GM12878 (cell line): ENCODE measurements at regions not wholly inside any gene's neighbourhood (a gene's known extent, or its start where the extent isn't known, plus 50 kb on each side); places are given as distances from the start of the nearest gene placed in this dataset.

Source experiments
- ATAC-seq: fragments of 200-7000 bp; cut with Tn5 transposase; 3 replicates; pipeline ENCODE4 v1.9.1; 2020; ENCODE audit warnings: mild to moderate bottlenecking, moderate library complexity
- BruUV-seq: library from RNA; stranded (reverse); fragments of 400-500 nt; replicated peaks from 2 replicates; lab custom pipeline; 2021; lab: Mats Ljungman, UMichigan
- CTCF ChIA-PET: fragments of 300-600 bp; sonication (Branson Sonifier 250); formaldehyde crosslinking; extraction: SDS; loops from one replicate; lab custom pipeline; 2021; ENCODE audit warnings: inconsistent platforms; lab: Yijun Ruan, JAX
- POLR2A ChIA-PET: fragments of 350-600 bp; formaldehyde crosslinking; extraction: SDS; loops from one replicate; lab custom pipeline; 2021; ENCODE audit warnings: inconsistent platforms; lab: Charles Lee
- RAD21 ChIA-PET: fragments of 300-600 bp; sonication (Branson Sonifier 250); formaldehyde crosslinking; loops from one replicate; lab custom pipeline; 2023; ENCODE audit warnings: antibody characterized with exemption; ENCODE audit not compliant: unreplicated experiment; lab: Charles Lee
- SMC1A ChIA-PET: fragments of 300-600 bp; sonication (Branson Sonifier 250); formaldehyde crosslinking; loops from one replicate; lab custom pipeline; 2023; ENCODE audit not compliant: unreplicated experiment, uncharacterized antibody; lab: Charles Lee
- DNase-seq: peaks from one replicate; pipeline ENCODE4 v3.0.0-alpha.2; 2011; ENCODE audit warnings: low read depth, low spot score
- FAIRE-seq: peaks from 3 replicates; lab custom pipeline; 2011; peaks lifted over from hg19 to GRCh38; lab: Jason Lieb, UNC
- H2AFZ ChIP-seq: 2 replicates; pipeline ENCODE4 v1.6.0; 2011; ENCODE audit warnings: low read depth, low read length, control low read depth; ENCODE audit not compliant: control insufficient read depth
- H3K27ac ChIP-seq: 2 replicates; pipeline ENCODE4 v1.5.1; 2011; ENCODE audit warnings: control low read depth; ENCODE audit not compliant: control insufficient read depth, insufficient read depth
- H3K27me3 ChIP-seq, 2 experiments: replicated peaks in 1 of 2; 2 replicates each; pipeline versions ENCODE4 v1.6.0 to v1.6.1; 2011; ENCODE audit warnings: low read length in 1 of 2; ENCODE audit not compliant: control insufficient read depth in 2 of 2, insufficient read depth in 2 of 2
- H3K36me3 ChIP-seq, 2 experiments: 2 replicates each; pipeline ENCODE4 v1.5.1; 2011; ENCODE audit warnings: low read length in 1 of 2; ENCODE audit not compliant: control insufficient read depth in 2 of 2, insufficient read depth in 2 of 2
- H3K4me1 ChIP-seq: 2 replicates; pipeline ENCODE4 v1.6.1; 2011; ENCODE audit warnings: mild to moderate bottlenecking, low read length, moderate library complexity, mixed read lengths; ENCODE audit not compliant: control insufficient read depth, insufficient read depth
- H3K4me2 ChIP-seq: 2 replicates; pipeline ENCODE4 v1.6.0; 2011; ENCODE audit warnings: control low read depth; ENCODE audit not compliant: control insufficient read depth, insufficient read depth
- H3K4me3 ChIP-seq: fragments of 200-600 bp; sonication (generic); 2 replicates; pipeline ENCODE4 v1.5.1; 2016
- H3K79me2 ChIP-seq: 2 replicates; pipeline ENCODE4 v1.6.0; 2011; ENCODE audit warnings: low read length; ENCODE audit not compliant: control insufficient read depth, insufficient read depth
- H3K9ac ChIP-seq: 2 replicates; pipeline ENCODE4 v1.8.0; 2011; ENCODE audit warnings: low read length, control low read depth, mixed read lengths; ENCODE audit not compliant: control insufficient read depth, insufficient read depth
- H3K9me3 ChIP-seq: replicated peaks from 3 replicates; pipeline ENCODE4 v1.5.1; 2011; ENCODE audit warnings: mild to moderate bottlenecking, low read length; ENCODE audit not compliant: control insufficient read depth, insufficient read depth
- H4K20me1 ChIP-seq: 2 replicates; pipeline ENCODE4 v1.6.0; 2011; ENCODE audit not compliant: control insufficient read depth, insufficient read depth
- BACH1 ChIP-seq: fragments of 450-650 bp; IDR thresholded peaks from 2 replicates; pipeline ENCODE4 v1.6.1; 2017; ENCODE audit warnings: mild to moderate bottlenecking, borderline replicate concordance
- BHLHE40 ChIP-seq, 2 experiments: fragments of 450-650 bp in 1 of 2; IDR thresholded peaks; 2 replicates each; pipeline ENCODE4 v1.6.1; 2011 to 2017; ENCODE audit warnings: low read depth in 2 of 2, borderline replicate concordance in 1 of 2, improper control_type of control experiment in 1 of 2, low read length in 1 of 2, mild to moderate bottlenecking in 1 of 2
- CHD4 ChIP-seq: fragments of 200-600 bp; sonication (generic); IDR thresholded peaks from 2 replicates; pipeline ENCODE4 v1.6.1; 2016; ENCODE audit warnings: mild to moderate bottlenecking
- EED ChIP-seq: sonication (generic); IDR thresholded peaks from 2 replicates; pipeline ENCODE4 v1.6.1; 2016; ENCODE audit warnings: antibody characterized with exemption, low read depth
- EP300 ChIP-seq, 2 experiments: fragments of 150-350 bp in 1 of 2; IDR thresholded peaks; 2 replicates each; pipeline ENCODE4 v1.6.1; 2011 to 2012; ENCODE audit warnings: low read depth in 2 of 2, low read length in 2 of 2, borderline replicate concordance in 1 of 2, improper control_type of control experiment in 1 of 2, inconsistent platforms in 1 of 2; ENCODE audit not compliant: control insufficient read depth in 1 of 2
- ESRRA ChIP-seq: IDR thresholded peaks from 2 replicates; pipeline ENCODE4 v1.6.1; 2012; ENCODE audit warnings: mild to moderate bottlenecking, low read length, improper control_type of control experiment
- IRF3 ChIP-seq: fragments of 450-650 bp; IDR thresholded peaks from 2 replicates; pipeline ENCODE4 v1.6.1; 2014; ENCODE audit warnings: mild to moderate bottlenecking
- MTA3 ChIP-seq: IDR thresholded peaks from 2 replicates; pipeline ENCODE4 v1.6.1; 2012; ENCODE audit warnings: low read length, inconsistent platforms, borderline replicate concordance
- MYB ChIP-seq: fragments of 150-350 bp; IDR thresholded peaks from 2 replicates; pipeline ENCODE4 v1.6.1; 2014; ENCODE audit warnings: mild to moderate bottlenecking, low read depth, low read length, borderline replicate concordance
- NFIC ChIP-seq: IDR thresholded peaks from 2 replicates; pipeline ENCODE4 v1.6.1; 2012; ENCODE audit warnings: low read depth, mild to moderate bottlenecking, inconsistent platforms, low read length, moderate library complexity
- POU2F2 ChIP-seq: IDR thresholded peaks from 3 replicates; pipeline ENCODE4 v1.6.1; 2011; ENCODE audit warnings: low read depth, mild to moderate bottlenecking, low read length, borderline replicate concordance
- RUNX3 ChIP-seq: IDR thresholded peaks from 2 replicates; pipeline ENCODE4 v1.6.1; 2012; ENCODE audit warnings: low read length, inconsistent platforms
- ZBTB40 ChIP-seq: fragments of 450-650 bp; IDR thresholded peaks from 2 replicates; pipeline ENCODE4 v1.6.1; 2016; ENCODE audit warnings: mild to moderate bottlenecking, moderate library complexity, borderline replicate concordance
- ZNF217 ChIP-seq: fragments of 450-650 bp; IDR thresholded peaks from 2 replicates; pipeline ENCODE4 v1.6.1; 2017; ENCODE audit warnings: antibody characterized with exemption, mild to moderate bottlenecking
- WGBS: methylation state at CpG from one replicate; pipeline ENCODE4 v1.1.6; 2016; ENCODE audit warnings: low lambda C conversion rate; ENCODE audit not compliant: insufficient replicate concordance, insufficient coverage; ENCODE audit errors: missing lambda C conversion rate; 5-methylcytosine and 5-hydroxymethylcytosine counted together
- in situ Hi-C: fragments of 300-500 bp; cut with MboI; formaldehyde crosslinking; loops from 9 replicates; pipeline ENCODE4 v1.14.3; 2018; ENCODE audit warnings: mixed read lengths
- intact Hi-C: fragments of 100-400 bp; cut with micrococcal nuclease; formaldehyde crosslinking; loops from one replicate; pipeline ENCODE4 v1.14.2; 2022; ENCODE audit not compliant: unreplicated experiment
- TF ChIP-seq, protein P1 (sequence below): fragments of 450-650 bp; IDR thresholded peaks from 2 replicates; pipeline ENCODE4 v1.6.1; 2018; ENCODE audit warnings: mild to moderate bottlenecking, low read depth, moderate library complexity; ENCODE audit not compliant: partially characterized antibody

- TF ChIP-seq, protein P1, sequence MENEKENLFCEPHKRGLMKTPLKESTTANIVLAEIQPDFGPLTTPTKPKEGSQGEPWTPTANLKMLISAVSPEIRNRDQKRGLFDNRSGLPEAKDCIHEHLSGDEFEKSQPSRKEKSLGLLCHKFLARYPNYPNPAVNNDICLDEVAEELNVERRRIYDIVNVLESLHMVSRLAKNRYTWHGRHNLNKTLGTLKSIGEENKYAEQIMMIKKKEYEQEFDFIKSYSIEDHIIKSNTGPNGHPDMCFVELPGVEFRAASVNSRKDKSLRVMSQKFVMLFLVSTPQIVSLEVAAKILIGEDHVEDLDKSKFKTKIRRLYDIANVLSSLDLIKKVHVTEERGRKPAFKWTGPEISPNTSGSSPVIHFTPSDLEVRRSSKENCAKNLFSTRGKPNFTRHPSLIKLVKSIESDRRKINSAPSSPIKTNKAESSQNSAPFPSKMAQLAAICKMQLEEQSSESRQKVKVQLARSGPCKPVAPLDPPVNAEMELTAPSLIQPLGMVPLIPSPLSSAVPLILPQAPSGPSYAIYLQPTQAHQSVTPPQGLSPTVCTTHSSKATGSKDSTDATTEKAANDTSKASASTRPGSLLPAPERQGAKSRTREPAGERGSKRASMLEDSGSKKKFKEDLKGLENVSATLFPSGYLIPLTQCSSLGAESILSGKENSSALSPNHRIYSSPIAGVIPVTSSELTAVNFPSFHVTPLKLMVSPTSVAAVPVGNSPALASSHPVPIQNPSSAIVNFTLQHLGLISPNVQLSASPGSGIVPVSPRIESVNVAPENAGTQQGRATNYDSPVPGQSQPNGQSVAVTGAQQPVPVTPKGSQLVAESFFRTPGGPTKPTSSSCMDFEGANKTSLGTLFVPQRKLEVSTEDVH = no peak
- no peak for TF ChIP-seq CHD4
- TF ChIP-seq BHLHE40 (IDR thresholded peaks at IDR 0.05; ENCODE audit: borderline replicate concordance in 1 of 2, low read depth in 2 of 2, low read length in 1 of 2) = no peak
- TF ChIP-seq ZNF217 = no peak
- no peak for TF ChIP-seq MYB
Measured at GRCh38 chr15:94930441-94930840, 699.1 kb downstream of the MCTP2 start (continued).

DNA sequence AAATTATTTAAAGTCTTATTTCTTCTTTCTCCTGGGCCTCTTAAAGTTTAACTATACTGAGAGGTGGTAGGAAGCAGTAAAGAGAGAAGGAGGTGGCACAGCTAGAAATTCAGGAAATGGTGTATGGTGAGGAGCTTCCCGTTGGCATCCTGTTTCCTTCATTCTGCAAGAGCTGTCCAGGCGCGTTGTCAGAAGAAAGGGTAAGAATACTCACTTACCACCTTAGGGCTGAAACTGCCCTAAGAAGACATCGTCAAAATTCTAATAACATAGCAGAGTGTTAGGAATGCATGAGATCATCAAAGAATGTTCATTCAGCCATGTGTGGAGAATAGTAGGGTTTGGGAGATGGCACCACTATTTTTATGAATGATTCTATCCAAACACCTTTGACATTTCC is 699.6 kb downstream of the MCTP2 start:
- SMC1A ChIA-PET = no interaction called here
- Histone ChIP-seq H3K79me2 (no peaks in the 10 kb centered on the region), H3K9me3 (no peaks in the 10 kb centered on the region), H3K36me3 (no peaks in the 10 kb centered on the region), H3K4me2 (no peak overlapping the region), H3K27me3 (no peaks in the 10 kb centered on the region), H2AFZ (no peak overlapping the region), H3K9ac (no peak overlapping the region), H3K4me1 (no peaks in the 10 kb centered on the region), H3K4me3 (no peak overlapping the region), H4K20me1 (no peaks in the 10 kb centered on the region), H3K27ac (no peak overlapping the region)
- no peak for DNase-seq
- POLR2A ChIA-PET = no interaction called here
- 16% methylated on average over 4 of the region's 4 CpGs for WGBS
- no TSS peak for BruUV-seq
- CTCF ChIA-PET = no interaction called here
- intact Hi-C loops (no loop called here), in situ Hi-C loops (no loop called here)
- no peak for FAIRE-seq
- RAD21 ChIA-PET = no interaction called here
- no peak for ATAC-seq
- TF ChIP-seq ZBTB40 (no peak), BACH1 (no peak), EP300 (IDR thresholded peaks at IDR 0.05; ENCODE audit: borderline replicate concordance in 1 of 2, control insufficient read depth in 1 of 2, low read depth in 2 of 2, low read length in 2 of 2) (no peak), POU2F2 (no peak), ESRRA (no peak), IRF3 (no peak), EED (no peak), NFIC (no peak), MTA3 (no peak), RUNX3 (no peak), BHLHE40 (IDR thresholded peaks at IDR 0.05; ENCODE audit: borderline replicate concordance in 1 of 2, low read depth in 2 of 2, low read length in 1 of 2) (no peak)
